ENCODE measurements at regions not wholly inside any gene's neighbourhood (a gene's known extent, or its start where the extent isn't known, plus 50 kb on each side); places are given as distances from the start of the nearest gene placed in this dataset.

DNA sequence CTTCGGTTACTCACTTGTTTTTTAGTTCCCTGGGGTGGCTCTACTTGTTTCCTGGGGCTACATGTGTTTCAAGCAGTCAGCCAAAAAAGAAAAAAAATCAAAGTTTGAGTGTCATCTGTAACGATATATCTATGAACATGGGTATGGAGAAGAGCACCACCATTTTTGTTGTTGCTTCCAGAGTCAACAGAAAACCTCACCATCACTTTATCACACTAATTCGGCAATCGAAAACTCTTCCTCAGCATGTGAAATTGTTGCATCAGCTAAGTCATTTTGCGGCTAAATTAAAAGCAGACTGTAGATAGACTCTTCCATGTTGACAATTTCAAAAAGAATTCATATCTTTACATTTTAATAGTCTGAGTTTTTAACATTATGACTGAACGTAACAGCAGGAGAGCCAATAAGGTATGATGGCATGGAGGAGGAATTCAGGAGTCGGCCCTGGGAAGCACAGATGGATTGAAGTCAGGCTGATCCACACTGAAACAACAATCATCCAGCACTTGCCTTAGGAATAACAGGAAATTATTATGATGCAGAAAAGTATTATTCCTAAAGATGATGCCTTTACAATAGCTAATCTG lies 455.7 kb upstream of the KLF6 start:
- TF ChIP-seq CTCF (IDR thresholded peaks at IDR 0.05; ENCODE audit: insufficient read depth, low read depth, low read length): no peak
- no peak for TF ChIP-seq EZH2 (IDR thresholded peaks at IDR 0.05; ENCODE audit: insufficient read depth, low read length)
